HG02885 (cell line): ENCODE measurements at regions not wholly inside any gene's neighbourhood (a gene's known extent, or its start where the extent isn't known, plus 50 kb on each side); places are given as distances from the start of the nearest gene placed in this dataset.
"Not testable (repeated sequence)": the region's sequence is repeated elsewhere in the genome, so short reads cannot be mapped to it uniquely, and the experiment has no call there.

Experiments
- ATAC-seq: cut with Tn5 transposase; IDR thresholded peaks from one replicate; pipeline ENCODE4 v1.9.1; 2021; ENCODE audit warnings: mild to moderate bottlenecking; ENCODE audit not compliant: unreplicated experiment, poor library complexity

- ATAC-seq = no peak
Observed at GRCh38 chr13:99074693-99075092, 96.8 kb upstream of the DOCK9 start.

- ATAC-seq = peak; percentile 84
Observed at GRCh38 chr13:99075268-99076191, 97.7 kb upstream of the DOCK9 start.

- ATAC-seq = no peak
Observed at GRCh38 chr13:99078017-99078771, 100.3 kb upstream of the DOCK9 start.

DNA sequence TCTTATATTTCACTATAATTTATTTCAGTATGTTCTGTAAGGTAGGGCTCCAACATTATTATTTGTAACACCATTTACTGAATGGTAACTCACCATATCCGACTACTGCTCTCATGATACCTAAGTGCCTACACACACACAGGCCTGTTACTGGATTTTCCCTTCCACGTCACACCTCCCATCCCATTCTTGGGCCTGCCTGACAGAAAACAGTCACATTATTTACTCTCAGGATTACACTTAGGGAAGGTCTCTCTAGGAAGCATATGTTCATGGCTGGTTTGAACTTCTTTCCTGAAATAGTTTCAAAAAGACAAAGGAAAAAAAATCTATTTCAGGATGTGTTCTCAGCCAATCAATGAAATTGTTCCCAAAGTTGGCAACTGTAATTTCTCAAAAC, 102.3 kb upstream of the DOCK9 start:
- ATAC-seq = no peak

- no peak for ATAC-seq
Observed at GRCh38 chr13:99083981-99084380, 106.1 kb upstream of the DOCK9 start.

DNA sequence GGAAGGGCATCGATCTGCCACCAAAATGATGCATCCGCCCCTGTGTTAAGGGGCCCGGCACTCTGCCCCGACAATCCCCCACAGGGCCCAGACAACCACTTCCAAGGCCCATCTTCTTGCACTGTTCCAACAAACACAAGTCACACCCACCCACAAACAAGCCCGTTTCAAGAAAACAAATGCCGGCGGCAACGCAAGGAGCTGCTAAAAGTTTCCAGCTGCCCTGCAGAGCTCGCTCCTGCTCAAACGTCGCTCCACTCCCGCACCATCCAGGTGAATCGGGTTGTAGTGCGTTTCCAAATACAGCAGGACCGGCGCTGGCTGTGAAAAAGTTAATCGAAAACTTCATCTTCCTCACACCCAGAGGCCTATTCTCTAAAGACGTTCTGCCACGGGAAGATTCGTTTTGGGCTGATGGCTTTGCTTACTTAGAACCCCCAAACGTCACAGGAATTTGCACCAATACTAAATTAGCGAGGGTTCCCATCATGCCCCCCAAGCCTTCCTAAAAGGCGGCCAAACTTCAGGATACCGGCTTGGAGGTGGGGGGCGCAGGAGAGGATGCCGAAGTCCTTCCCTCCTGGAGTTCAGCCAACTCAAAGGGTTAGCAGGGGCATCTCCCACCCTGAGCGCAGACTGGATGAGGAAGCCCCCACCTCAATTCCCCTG, 107.4 kb upstream of the DOCK9 start:
- ATAC-seq = no peak

DNA sequence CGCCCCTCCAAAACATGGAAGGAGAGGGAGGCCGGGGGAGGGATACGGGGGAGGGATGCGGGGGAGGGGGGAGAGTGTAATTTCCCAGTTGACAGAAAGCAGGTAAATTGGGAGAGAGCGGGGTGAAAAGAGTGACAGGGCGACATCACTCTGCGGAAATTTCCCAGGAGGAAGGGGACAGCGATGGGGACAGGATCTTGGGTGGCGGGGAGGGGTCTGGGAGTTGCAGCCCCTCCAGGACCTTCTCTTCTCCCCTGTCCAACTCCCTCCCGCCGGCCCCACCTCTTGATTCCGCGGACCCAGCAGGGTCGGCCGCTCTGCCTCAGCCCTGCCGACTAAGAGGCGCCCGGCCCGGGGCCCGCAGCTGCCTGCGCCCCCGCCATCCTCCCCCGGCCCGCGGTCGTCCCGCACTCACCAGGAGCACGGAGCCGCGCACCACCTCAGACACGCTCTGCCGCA, 108.0 kb upstream of the DOCK9 start:
- no peak for ATAC-seq

DNA sequence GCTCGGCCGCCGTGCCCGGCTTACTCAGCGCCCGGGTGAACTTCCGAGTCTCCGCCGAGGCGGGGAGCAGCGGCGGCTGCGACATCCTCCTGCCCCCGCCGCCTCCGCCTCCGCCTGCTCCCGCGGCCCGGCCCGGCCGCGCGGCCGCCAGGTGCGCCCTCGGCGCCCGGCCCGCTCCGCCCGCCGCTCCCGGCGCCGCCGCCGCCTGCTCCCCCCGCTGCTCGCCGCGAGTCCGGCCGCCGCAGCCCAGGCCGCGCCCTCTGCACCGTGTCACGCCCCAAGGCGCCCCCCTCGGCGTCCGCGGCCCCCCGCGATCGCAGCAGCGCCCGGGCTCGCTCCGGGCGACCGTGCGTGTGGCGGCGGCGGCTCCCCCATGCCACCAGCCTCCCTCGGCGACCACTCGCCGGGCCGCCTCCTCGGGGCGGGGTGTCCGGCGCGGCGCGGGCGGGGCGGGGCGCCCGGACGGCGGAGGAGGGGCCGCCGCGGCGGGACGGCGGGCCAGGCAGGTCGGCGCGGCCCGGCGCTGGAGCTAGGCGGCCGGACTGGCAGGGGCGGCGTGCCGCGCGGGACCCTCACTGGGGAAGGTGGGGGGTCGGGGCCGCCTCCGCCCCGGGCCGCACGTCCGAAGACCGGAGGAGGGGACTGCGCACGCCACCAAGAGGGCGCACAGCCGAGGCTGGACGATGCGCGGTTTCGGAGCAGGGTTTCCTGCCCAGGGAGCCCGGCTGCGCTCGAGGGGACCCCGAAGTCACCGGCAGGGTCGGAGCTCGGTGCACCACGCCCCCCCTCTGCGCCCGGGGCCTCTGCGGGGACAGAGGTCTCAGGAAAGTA, 108.6 kb upstream of the DOCK9 start:
- ATAC-seq = peak; percentile 50

DNA sequence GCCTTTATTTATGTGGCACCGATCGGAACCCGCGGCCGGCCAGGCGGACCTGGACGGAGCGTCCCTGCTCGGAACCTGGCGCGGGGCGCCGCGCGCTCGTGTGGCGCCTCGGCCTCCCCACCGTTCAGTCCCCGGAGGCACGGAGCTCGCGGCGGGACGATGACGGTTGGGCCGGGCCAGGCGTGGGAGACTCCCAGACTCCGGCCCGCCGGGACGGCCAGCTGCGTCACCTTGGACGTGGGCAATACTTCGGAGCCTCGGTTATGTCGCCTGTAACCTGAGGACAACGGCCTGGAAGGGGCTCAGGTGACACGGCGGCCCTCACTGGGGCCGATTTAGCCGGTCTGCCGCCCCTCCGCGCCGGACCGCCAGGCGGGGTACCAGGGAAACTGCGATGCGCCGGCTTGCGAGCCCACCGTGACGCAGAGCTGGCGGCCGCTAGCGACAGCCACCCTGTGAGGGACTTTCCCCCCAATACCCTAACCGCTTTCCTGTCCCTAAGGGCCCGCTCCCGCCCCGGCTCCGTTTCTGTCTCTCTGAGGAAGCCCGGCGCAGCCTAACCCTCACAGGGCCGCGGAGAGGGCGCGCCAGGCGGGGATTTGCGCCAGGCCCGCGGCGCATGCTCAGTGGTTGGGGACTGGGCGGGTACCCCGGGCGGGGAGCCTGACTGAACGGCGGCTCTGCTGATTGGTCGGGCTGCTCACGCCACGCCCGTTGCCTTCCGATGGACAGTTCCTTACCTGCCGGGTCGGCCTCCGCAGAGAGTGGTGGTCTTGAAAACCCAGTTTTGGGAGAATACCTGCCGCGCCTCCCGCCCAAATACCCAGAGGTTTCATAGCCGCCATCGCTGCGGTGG, 109.5 kb upstream of the DOCK9 start:
- peak; percentile 83 for ATAC-seq

GRCh38 chr13:99087954-99088491, 110.2 kb upstream of the DOCK9 start:
- ATAC-seq = peak; percentile 26

DNA sequence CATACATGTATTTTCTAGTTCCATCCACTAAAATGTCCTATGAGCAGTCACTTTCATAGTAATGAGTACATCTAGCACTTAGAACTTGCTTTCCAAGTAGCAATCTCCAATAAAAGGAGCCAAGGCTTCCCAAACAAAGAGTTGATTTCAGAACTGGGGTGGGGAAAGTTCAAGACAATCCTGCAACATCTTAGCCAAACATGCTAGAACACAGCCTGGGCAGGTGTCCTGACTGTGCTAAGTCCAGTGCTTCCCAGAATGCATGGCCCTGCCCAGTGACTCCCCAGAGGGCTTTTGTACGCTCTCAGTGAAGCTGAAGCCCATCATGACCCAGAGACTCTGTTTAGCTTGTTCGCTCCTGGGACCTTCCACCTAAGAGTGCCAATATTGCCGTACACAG, 106.7 kb upstream of the UBAC2 start:
- no peak for ATAC-seq

DNA sequence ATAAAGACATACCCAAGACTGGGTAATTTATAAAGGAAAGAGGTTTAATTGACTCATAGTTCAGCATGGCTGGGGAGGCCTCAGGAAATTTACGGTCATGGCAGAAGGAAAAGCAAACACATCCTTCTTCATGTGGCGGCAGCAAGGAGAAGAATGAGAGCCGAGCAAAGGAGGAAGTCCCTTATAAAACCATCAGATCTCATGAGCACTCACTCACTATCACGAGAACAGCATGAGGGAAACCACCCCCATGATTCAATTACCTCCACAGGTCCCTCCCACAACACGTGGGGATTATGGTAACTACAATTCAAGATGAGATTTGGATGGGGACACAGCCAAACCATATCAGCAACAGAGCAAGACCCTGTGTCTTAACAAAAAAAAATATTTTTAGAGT, 98.8 kb upstream of the UBAC2 start:
- not testable (repeated sequence) for ATAC-seq

GRCh38 chr13:99103536-99103935, 97.1 kb upstream of the UBAC2 start:
- ATAC-seq = no peak

DNA sequence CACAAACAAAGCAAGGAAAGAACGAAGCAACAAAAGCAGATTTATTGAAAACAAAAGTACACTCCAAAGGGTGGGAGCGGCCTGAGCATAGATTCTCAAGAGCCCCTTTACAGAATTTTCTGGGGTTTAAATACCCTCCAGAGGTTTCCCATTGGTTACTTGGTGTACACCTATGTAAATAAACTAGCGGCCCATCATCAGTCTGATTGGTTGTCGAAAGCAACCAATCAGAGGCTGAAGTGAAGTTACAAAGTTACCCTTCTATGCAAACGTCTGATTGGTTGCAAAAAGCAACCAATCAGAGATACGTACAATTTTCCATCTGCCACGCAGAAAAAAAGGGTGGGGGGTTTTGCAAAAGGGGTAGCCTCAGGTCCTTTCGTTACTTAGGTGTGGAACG, 96.3 kb upstream of the UBAC2 start:
- ATAC-seq = no peak

GRCh38 chr13:99105160-99105559, 95.5 kb upstream of the UBAC2 start:
- ATAC-seq = no peak

GRCh38 chr13:99113351-99113750, 87.3 kb upstream of the UBAC2 start:
- no peak for ATAC-seq

DNA sequence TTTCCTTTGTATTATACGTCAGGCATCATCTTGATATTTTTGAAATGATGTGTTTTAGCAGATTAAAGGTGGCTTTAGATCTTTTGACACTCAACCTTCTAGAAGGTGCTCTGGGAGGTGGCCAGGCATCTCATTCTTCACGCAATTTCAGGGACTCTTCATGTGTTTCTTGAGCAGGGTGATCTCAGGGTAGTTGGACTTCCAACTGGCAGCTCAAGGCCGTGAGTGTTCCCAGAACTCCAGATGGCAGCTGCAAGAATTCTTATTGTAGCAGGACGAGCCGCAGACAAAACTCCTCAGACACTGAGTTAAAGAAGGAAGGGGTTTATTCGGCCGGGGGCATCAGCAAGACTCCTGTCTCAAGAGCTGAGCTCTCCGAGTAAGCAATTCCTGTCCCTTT, 82.5 kb upstream of the UBAC2 start:
- ATAC-seq = no peak

GRCh38 chr13:99119656-99120055, 81.0 kb upstream of the UBAC2 start:
- no peak for ATAC-seq

DNA sequence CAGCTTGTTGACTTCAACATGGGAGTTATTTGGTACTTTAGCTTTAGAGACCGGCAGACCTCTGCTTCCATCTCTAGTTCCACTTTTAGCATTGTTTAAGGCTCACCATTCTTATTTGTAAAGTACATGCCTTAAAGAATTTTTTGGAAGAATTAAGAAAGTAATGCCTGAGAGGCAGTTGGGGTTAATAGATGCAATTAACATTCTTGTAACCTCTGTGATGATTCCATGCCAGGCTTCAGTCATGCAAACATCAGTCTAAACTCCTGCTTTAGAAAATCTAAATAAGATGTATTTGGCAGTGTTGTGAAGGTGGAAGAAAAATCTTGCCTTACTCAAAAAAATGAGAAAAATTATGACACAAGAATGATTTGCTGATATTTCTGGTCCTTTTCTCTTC, 79.9 kb upstream of the UBAC2 start:
- no peak for ATAC-seq
